Activated T-cell treated with anti-CD3 and anti-CD28 coated beads, Interleukin-2, amount 50 U/mL, for 48 hours (primary cell): ENCODE measurements at regions not wholly inside any gene's neighbourhood (a gene's known extent, or its start where the extent isn't known, plus 50 kb on each side); places are given as distances from the start of the nearest gene placed in this dataset.
"Not testable (repeated sequence)": the region's sequence is repeated elsewhere in the genome, so short reads cannot be mapped to it uniquely, and the experiment has no call there.

Experiments used
- DNase-seq, 2 experiments: peaks; one replicate each; pipeline ENCODE4 v3.0.0-alpha.2; 2020

- not testable (repeated sequence) for DNase-seq
Observed at GRCh38 chr7:17440025-17440784, 141.8 kb downstream of the AHR start.

GRCh38 chr7:17440831-17441230 lies 142.4 kb downstream of the AHR start:
- no peak for DNase-seq

GRCh38 chr7:17441557-17441956 lies 143.1 kb downstream of the AHR start:
- DNase-seq = no peak

GRCh38 chr7:17444151-17444550 lies 145.7 kb downstream of the AHR start:
- DNase-seq = no peak

- DNase-seq = no peak
Observed at GRCh38 chr7:17444673-17445072, 146.2 kb downstream of the AHR start.

GRCh38 chr7:17446340-17446739 lies 147.9 kb downstream of the AHR start:
- no peak for DNase-seq

- DNase-seq = no peak
Observed at GRCh38 chr7:17447728-17448478, 149.5 kb downstream of the AHR start.

- DNase-seq = no peak
Observed at GRCh38 chr7:17448479-17449423, 150.3 kb downstream of the AHR start.

GRCh38 chr7:17456541-17456940 lies 158.1 kb downstream of the AHR start:
- no peak for DNase-seq

- no peak for DNase-seq
Observed at GRCh38 chr7:17460001-17460400, 161.5 kb downstream of the AHR start.

- no peak for DNase-seq
Observed at GRCh38 chr7:17460665-17461064, 162.2 kb downstream of the AHR start.

- DNase-seq = no peak
Observed at GRCh38 chr7:17462131-17462631, 163.7 kb downstream of the AHR start.

- no peak for DNase-seq
Observed at GRCh38 chr7:17463511-17464085, 165.1 kb downstream of the AHR start.

- no peak for DNase-seq
Observed at GRCh38 chr7:17466216-17466615, 167.8 kb downstream of the AHR start.

- no peak for DNase-seq
Observed at GRCh38 chr7:17467386-17467945, 169.0 kb downstream of the AHR start.

GRCh38 chr7:17471325-17471724 lies 172.9 kb downstream of the AHR start:
- no peak for DNase-seq

GRCh38 chr7:17472518-17472917 lies 174.1 kb downstream of the AHR start:
- no peak for DNase-seq

- DNase-seq = no peak
Observed at GRCh38 chr7:17472939-17473338, 174.5 kb downstream of the AHR start.

GRCh38 chr7:17474724-17475344 lies 176.4 kb downstream of the AHR start:
- DNase-seq = no peak

GRCh38 chr7:17477182-17477581 lies 178.7 kb downstream of the AHR start:
- no peak for DNase-seq

- no peak for DNase-seq
Observed at GRCh38 chr7:17481118-17481517, 182.7 kb downstream of the AHR start.

GRCh38 chr7:17485368-17485767 lies 186.9 kb downstream of the AHR start:
- no peak for DNase-seq
